Keratinocyte (primary cell): ENCODE measurements at regions not wholly inside any gene's neighbourhood (a gene's known extent, or its start where the extent isn't known, plus 50 kb on each side); places are given as distances from the start of the nearest gene placed in this dataset.

Source experiments
- CTCF ChIP-seq, 3 experiments: IDR thresholded peaks in 1 of 3; conservative IDR thresholded peaks in 1 of 3; optimal IDR thresholded peaks in 1 of 3; 2 replicates in 2 of 3; 3 replicates in 1 of 3; pipeline versions ENCODE3 to v1.5.1; 2011; ENCODE audit warnings: low read length in 3 of 3, mild to moderate bottlenecking in 3 of 3, moderate library complexity in 2 of 3, control low read depth in 1 of 3, inconsistent platforms in 1 of 3; ENCODE audit not compliant: insufficient read depth in 2 of 3; ENCODE audit errors: extremely low read depth in 1 of 3
- EZH2 ChIP-seq: IDR thresholded peaks from one replicate; pipeline ENCODE4 v1.6.1; 2012; ENCODE audit warnings: inconsistent platforms, mild to moderate bottlenecking, low read length, moderate library complexity

GRCh38 chr11:87536016-87536415, 498.3 kb downstream of the TMEM135 start:
- TF ChIP-seq CTCF (optimal IDR thresholded peaks at IDR 0.05 in 1 of 3, IDR thresholded peaks at IDR 0.05 in 1 of 3, conservative IDR thresholded peaks at IDR 0.05 in 1 of 3; ENCODE audit: extremely low read depth in 1 of 3, insufficient read depth in 2 of 3, low read length in 3 of 3) (no peak), EZH2 (no peak)
